HG02884 (cell line): ENCODE measurements at regions not wholly inside any gene's neighbourhood (a gene's known extent, or its start where the extent isn't known, plus 50 kb on each side); places are given as distances from the start of the nearest gene placed in this dataset.
"Not testable (repeated sequence)": the region's sequence is repeated elsewhere in the genome, so short reads cannot be mapped to it uniquely, and the experiment has no call there.

Experiments
- ATAC-seq: cut with Tn5 transposase; IDR thresholded peaks from one replicate; pipeline ENCODE4 v1.9.1; 2021; ENCODE audit warnings: mild to moderate bottlenecking, moderate library complexity; ENCODE audit not compliant: unreplicated experiment

DNA sequence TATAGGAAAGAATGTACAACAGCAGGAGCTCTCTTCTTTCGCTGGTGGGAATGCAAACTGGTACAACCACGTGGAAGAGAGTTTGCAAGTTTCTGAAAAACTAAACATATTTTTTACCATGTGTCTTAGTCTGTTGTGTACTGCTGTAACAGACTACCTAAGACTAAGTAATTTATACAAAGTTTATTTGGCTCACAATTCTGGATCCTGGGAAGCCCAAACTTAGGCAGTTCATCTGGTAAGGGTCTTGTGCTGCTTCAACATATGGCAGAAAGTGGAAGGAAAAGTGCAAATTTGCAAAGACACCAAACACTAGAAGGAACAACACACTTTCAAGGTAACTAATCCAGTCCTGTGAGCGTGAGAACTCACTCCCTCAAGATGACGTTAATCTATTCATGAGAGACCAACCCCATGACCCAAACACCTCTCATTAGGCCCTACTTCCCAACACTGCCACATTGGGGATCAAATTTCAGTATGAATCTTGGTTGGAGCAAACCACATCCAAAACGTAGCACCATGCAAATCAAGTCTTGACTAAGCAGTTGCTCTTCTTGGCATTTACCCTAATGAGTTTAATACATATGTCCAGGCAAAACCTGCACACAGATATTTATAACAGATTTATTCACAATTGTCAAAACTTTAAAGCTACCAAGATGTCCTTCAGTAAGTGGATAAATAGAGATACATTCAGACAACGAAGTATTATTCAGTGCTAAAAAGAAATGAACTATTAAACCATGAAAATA is 481.9 kb upstream of the FOXG1 start:
- no peak for ATAC-seq

DNA sequence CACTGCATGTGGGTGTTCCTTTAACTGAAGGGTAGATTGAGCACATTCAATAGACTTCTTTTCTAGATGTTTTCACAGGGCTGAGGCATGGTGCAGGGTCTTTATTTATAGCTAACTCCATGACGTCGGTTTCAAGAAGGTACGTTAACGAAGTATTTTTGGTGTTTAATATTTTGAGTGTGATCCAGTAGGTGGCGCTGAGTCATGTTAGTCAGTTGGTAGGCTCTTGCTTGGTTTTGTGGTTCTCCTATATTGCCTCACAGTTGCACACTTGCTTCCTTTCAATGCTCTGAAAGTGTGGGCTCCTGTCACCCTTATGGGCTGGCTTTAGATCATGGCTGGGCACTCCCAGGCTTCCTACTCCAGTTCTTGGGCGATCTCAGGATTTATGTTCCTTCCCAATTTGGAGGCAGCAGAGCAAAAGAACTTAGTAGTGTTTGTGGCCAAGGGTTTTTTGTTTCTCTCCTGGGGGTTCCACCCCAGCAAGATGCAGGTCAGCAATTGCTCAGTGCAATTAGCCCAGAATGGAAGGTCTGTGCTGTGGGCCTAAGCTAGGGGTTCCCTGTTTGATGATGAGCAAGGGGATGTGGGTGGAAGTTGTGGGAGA is 471.6 kb upstream of the FOXG1 start:
- no peak for ATAC-seq

DNA sequence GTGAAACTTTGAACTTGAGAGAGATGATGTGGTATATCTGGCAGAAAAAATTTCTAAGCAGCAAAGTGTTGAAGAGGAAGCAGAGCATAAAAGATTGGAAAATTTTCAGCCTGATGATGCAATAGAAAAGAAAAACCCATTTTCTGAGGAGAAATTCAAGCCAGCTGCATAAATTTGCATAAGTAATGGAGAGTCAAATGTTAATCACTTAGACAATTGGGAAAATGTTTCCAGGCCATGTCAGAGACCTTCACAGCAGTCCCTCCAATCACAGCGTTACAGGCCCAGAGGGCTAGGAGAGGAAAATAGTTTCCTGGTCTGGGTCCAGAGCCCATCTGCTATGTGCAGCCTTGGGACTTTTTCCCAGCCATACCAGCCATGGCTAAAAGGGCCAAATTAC is 469.0 kb upstream of the FOXG1 start:
- no peak for ATAC-seq

DNA sequence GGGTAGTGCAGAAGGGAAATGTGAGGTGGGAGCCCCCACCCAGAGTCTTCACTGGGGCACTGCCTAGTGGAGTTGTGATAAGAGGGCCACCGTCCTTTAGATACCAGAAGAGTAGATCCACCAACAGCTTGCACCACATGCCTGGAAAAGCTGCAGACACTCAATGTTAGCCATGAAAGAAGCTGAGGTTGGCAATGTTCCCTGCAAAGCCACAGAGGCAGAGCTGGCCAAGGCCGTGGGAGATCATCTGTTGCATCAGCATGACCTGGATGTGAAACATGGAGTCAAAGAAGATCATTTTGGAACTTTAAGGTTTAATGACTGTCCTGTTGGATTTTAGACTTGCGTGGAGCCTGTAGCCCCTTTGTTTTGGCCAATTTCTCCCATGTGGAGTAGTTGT is 468.4 kb upstream of the FOXG1 start:
- no peak for ATAC-seq

DNA sequence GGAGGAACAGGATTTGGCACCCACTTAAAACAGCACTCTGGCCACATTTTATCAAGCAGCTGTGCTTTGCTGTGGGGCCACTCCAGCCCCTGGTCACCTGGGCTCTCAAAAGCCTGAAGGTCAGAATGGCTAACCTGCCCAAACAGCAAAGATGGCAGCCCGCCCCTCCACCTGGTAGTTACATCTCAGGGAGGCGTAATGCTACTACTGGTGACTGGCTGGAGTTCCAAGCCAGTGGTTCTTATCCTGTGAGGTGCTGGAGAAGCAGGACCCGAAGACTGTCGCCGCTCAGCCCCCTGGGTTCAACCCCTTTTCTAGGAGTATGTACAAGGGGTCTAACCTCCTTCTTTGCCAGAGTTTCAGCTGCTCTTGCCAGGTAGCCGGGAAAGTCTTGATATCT is 467.4 kb upstream of the FOXG1 start:
- ATAC-seq, result no peak

DNA sequence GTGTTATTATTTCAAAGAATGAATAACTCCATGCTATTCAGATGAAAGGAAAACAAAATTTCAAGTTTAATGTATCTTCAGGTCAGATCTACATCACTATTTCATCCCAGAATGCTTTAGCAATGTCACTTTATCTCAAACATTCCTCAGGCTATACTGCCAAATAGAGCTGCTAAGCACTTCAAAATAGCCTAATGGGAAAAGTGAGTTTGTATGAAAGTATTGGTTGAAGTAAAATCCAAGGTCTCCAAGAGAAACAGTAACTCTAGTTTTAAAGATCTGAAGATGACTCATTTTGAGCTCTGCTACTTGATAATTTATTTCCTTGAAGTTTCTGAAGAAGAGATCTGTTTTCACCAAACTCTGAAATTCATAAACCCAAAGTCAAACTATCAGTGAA is 466.2 kb upstream of the FOXG1 start:
- no peak for ATAC-seq

- no peak for ATAC-seq
Measured at GRCh38 chr14:28301179-28301578, 465.4 kb upstream of the FOXG1 start.

- ATAC-seq, result no peak
Measured at GRCh38 chr14:28303248-28303647, 463.3 kb upstream of the FOXG1 start.

DNA sequence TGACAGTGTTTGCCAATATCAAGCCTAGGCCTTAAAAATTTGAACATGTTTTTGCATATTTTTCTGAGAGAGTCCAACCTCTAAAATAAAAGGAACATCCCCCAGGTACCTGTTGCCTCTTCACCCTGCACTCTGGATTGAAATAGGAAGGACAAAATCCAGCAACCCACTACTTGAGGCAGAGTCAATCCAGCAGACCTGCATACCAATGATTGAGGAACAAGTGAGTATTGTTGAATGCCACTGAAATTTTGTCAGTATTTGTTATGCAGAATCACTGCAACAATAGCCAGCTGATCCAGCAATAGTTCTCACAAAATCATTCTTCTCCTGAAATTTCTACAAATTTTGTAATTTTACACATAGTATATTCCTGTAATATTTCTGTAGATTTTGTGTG is 460.6 kb upstream of the FOXG1 start:
- ATAC-seq, result no peak

DNA sequence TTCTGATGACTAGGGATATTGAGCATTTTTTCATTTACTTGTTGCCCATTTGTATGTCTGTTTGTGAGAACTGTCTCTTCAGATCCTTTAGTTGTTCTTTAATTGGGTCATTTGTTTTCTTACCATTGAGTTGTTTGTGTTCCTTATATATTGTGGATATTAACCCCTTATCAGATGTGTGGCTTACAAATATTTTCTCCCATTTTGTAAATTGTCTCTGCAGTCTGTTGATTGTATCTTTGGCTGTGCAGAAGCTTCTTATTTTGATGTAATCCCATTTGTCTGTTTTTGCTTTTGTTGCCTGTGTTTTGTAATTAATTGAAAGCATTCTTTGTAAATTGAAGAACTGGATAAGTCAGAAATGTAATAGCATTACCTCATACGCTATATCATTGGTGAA is 459.1 kb upstream of the FOXG1 start:
- ATAC-seq, result no peak

GRCh38 chr14:28308734-28309133 is 457.9 kb upstream of the FOXG1 start:
- no peak for ATAC-seq

DNA sequence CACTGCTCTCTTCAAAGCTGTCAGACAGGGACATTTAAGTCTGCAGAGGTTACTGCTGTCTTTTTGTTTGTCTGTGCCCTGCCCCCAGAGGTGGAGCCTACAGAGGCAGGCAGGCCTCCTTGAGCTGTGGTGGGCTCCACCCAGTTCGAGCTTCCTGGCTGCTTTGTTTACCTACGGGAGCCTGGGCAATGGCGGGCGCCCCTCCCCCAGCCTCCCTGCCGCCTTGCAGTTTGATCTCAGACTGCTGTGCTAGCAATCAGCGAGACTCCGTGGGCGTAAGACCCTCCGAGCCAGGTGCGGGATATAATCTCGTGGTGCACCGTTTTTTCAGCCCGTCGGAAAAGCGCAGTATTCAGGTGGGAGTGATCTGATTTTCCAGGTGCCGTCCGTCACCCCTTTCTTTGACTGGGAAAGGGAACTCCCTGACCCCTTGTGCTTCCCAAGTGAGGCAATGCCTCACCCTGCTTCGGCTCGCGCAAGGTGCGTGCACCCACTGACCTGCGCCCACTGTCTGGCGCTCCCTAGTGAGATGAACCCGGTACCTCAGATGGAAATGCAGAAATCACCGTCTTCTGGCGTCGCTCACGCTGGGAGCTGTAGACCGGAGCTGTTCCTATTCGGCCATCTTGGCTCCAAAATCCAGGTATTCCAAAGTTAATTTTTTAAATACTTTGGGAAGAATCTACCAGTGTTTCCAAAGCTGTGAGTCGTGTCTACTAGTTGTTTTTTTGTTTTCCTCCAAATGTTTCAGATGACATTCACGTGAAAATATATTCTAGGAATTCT is 448.5 kb upstream of the FOXG1 start:
- ATAC-seq, result not testable (repeated sequence)

GRCh38 chr14:28321475-28322244 is 444.9 kb upstream of the FOXG1 start:
- no peak for ATAC-seq

GRCh38 chr14:28323366-28323765 is 443.2 kb upstream of the FOXG1 start:
- ATAC-seq, result no peak

DNA sequence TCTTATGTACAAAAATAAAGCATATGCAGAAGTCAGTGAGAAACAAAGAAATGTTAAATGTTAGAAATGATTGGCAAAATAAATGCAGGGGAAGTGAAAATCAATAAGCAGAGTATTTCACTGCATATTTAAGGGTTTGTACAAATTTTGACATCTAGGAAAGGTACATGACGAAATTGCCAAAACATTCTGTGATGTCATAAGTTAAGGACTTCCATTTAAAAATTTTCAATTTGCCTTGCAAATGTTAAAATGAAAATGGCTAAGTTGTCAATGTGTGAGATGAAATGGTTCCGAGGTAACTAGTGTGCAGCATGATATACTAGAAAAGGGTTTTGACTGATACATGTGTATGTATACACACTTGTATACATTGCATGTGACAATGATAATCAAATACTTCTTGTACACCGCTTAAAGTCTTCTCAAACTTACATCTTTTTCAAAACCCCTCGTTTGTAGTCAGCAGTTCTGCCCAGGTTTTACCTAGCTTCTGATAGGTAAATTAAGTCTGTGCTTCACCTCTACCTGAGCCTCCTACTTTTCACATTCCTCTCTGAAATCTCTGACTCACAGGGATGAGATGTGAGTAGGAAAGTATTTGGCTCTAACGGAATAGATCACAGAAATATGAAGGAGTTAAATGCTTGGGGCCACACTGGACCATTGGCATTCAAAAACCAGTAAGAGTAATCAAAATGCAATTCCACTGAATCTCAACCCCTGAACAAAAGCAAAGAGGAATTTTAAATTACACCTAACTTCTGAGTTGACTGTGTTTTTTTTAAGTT is 442.4 kb upstream of the FOXG1 start:
- ATAC-seq, result no peak

DNA sequence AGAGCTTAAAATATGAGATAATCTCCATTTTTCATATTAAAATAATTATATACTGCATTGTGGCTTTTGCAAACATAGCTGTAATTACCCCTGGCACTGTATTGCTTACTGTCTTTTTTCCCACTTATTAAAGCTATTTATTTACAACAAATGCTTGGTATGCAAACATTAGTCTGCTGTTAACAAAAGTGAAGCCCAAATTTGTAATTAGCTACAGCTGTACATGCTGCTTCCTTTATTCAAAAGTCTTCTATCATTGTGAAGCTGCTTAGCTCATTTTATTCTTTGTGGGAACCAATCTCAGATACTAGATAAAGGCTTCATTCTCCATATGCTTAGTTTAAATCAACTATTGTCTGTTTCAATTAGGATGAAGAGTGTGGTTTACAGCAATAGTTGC is 425.8 kb upstream of the FOXG1 start:
- no peak for ATAC-seq

- no peak for ATAC-seq
Measured at GRCh38 chr14:28344381-28344780, 422.2 kb upstream of the FOXG1 start.

DNA sequence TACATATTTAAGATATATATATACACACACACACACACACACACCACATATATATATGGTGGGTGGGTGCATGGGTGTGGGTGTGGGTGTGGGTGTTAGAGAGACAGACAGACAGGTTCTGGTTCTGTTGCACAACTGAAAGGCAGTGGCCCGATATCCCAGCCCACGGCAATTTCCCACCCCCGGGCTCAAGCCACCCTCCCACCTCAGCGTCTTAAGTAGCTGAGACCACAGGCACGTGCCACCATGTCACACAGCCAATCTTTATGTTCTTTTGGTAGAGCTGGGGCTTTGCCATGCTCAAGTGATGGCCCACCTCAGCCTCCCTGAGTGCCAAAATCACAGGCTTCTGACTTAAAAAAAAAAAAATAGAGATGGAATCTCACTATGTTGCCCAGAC is 417.8 kb upstream of the FOXG1 start:
- no peak for ATAC-seq

DNA sequence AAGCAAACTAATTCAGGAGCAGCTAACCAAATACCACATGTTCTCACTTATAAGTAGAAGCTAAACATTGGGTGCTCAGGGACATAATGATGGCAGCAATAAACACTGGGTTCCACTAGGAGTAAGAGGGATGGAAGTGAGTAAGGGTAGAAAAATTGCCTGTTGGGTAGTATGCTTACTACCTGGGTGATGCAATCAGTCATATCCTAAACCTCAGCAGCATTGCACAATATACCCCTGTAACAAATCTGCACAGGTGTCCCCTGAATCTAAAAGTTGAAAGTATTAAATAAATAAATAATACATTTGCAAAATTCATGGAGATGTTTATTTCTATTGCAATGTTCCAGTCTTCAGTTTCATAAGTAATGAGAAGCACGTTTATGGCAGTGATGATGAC is 409.8 kb upstream of the FOXG1 start:
- ATAC-seq, result no peak

DNA sequence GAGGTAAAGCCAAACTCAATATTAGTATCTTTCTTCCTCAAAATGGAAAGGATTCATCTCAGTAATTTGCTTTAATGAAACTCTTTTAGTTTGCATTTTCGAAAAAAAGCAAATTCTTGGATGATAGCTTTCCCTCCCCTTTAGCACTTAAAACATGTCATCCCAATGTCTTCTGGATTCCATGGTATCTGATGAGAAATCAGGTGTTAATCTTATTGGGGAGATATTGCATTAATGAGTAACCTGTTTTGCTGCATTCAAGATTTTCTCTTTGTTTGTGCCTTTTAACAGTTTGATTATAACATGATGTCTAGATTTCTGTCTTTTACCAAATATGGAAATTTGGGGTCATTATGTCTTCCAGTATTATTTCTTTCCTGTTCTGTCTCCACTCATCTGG is 405.1 kb upstream of the FOXG1 start:
- no peak for ATAC-seq

- ATAC-seq, result no peak
Measured at GRCh38 chr14:28365510-28365909, 401.1 kb upstream of the FOXG1 start.
